ENCODE measurements at regions not wholly inside any gene's neighbourhood (a gene's known extent, or its start where the extent isn't known, plus 50 kb on each side); places are given as distances from the start of the nearest gene placed in this dataset.

DNA sequence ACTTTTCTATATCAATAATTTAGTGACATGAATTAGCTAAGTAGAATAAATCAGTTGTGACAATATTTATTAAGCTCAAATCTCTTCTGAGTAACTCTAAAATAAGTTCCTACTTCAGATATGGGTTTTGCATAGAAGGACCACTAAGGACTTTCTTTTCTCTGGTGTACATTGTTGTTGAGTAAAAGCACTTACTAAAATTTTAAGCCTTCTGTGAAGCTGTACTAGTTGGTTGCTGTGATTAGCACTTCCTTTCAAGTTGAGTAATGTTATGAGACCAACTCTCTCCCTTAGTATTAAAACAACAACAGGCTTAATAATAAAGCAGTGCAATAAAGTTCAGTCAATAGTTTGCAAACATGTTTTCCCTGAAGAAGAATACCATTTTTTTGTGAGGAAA, 667.4 kb upstream of the NDST4 start:
- no peaks in the 10 kb centered on the region for H3K9me3 ChIP-seq (ENCODE audit: control insufficient read depth in 4 of 4, insufficient read depth in 3 of 4, low read length in 3 of 4)
- no peaks in the 10 kb centered on the region for H3K36me3 ChIP-seq (ENCODE audit: control insufficient read depth in 4 of 4, insufficient read depth in 4 of 4, low read length in 4 of 4)
- H3K9ac ChIP-seq (ENCODE audit: insufficient read depth in 1 of 2, low read length in 2 of 2): no peak overlapping the region
- H3K4me3 ChIP-seq: no peak overlapping the region
- DNase-seq (no peak), ATAC-seq (ENCODE audit: insufficient read depth, low FRiP score) (no peak)
- no peak overlapping the region for H3K27ac ChIP-seq (ENCODE audit: low read depth in 1 of 2, low read length in 1 of 2)
- no peaks in the 10 kb centered on the region for H3K27me3 ChIP-seq (ENCODE audit: control insufficient read depth in 3 of 3, insufficient read depth in 3 of 3, low read length in 2 of 3)
- no peak for TF ChIP-seq CTCF (IDR thresholded peaks at IDR 0.05; ENCODE audit: control extremely low read depth, extremely low read depth)
- no peaks in the 10 kb centered on the region for H3K4me1 ChIP-seq (ENCODE audit: control insufficient read depth in 5 of 5, insufficient read depth in 5 of 5, low read length in 5 of 5)

DNA sequence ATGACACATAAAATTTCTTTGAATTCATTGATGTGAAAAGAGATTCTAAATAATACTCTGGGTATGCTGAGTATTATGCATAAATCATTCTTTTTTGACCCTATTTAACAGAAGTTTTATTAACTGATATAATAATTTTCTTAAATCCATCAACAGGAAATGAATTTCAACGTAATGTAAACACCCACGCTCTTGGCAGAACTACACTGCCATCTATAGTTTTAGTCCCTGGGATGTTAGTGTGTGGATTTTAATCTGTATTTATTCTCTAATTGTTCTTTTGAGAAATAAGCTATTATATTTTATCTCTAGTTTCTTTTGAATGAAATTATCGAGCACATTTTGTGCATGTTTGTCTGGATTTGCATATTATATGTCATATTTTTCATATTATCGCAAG, 666.8 kb upstream of the NDST4 start:
- Histone ChIP-seq H3K4me1 (ENCODE audit: control insufficient read depth in 5 of 5, insufficient read depth in 5 of 5, low read length in 5 of 5) (no peaks in the 10 kb centered on the region), H3K4me3 (no peak overlapping the region), H3K36me3 (ENCODE audit: control insufficient read depth in 4 of 4, insufficient read depth in 4 of 4, low read length in 4 of 4) (no peaks in the 10 kb centered on the region), H3K27ac (ENCODE audit: low read depth in 1 of 2, low read length in 1 of 2) (no peak overlapping the region), H3K9ac (ENCODE audit: insufficient read depth in 1 of 2, low read length in 2 of 2) (no peak overlapping the region), H3K27me3 (ENCODE audit: control insufficient read depth in 3 of 3, insufficient read depth in 3 of 3, low read length in 2 of 3) (no peaks in the 10 kb centered on the region), H3K9me3 (ENCODE audit: control insufficient read depth in 4 of 4, insufficient read depth in 3 of 4, low read length in 3 of 4) (no peaks in the 10 kb centered on the region)
- no peak for ATAC-seq (ENCODE audit: insufficient read depth, low FRiP score)
- DNase-seq: peak in 1 of 3 donors; percentile 25
- 55% methylated on average over 4 of the region's 4 CpGs for WGBS, 2 donors
- no peak for TF ChIP-seq CTCF (IDR thresholded peaks at IDR 0.05; ENCODE audit: control extremely low read depth, extremely low read depth)

DNA sequence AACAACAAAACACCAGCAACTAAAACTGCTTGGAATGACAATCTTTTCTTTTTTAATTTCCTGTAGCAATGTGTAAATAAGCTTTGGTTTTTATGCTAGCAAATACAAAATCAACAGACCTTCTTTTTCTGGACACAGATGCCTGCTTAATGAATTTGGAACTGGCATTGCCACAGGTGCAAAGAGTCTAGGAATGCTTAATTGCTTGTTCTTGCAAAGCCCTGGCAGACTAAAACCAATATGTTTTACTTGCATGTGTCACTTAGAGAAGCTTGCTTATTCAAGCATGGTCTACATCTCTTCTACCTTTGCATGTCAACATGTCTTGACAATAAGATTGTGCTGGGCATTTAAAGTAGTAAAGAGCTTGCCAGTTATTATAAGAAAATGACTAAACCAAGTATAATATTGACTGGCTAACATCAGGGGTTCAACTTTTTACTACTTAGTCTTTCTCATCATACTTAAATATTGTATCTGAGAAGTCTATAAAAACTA, 656.7 kb upstream of the NDST4 start:
- H3K9me3 ChIP-seq (ENCODE audit: control insufficient read depth in 4 of 4, insufficient read depth in 3 of 4, low read length in 3 of 4): no peaks in the 10 kb centered on the region
- H3K36me3 ChIP-seq (ENCODE audit: control insufficient read depth in 4 of 4, insufficient read depth in 4 of 4, low read length in 4 of 4): no peaks in the 10 kb centered on the region
- no peak overlapping the region for H3K9ac ChIP-seq (ENCODE audit: insufficient read depth in 1 of 2, low read length in 2 of 2)
- H3K4me3 ChIP-seq: no peak overlapping the region
- ATAC-seq (ENCODE audit: insufficient read depth, low FRiP score) (no peak), DNase-seq (no peak)
- TF ChIP-seq CTCF (IDR thresholded peaks at IDR 0.05; ENCODE audit: control extremely low read depth, extremely low read depth): no peak
- H3K27me3 ChIP-seq (ENCODE audit: control insufficient read depth in 3 of 3, insufficient read depth in 3 of 3, low read length in 2 of 3): no peaks in the 10 kb centered on the region
- no peak overlapping the region for H3K27ac ChIP-seq (ENCODE audit: low read depth in 1 of 2, low read length in 1 of 2)
- no peaks in the 10 kb centered on the region for H3K4me1 ChIP-seq (ENCODE audit: control insufficient read depth in 5 of 5, insufficient read depth in 5 of 5, low read length in 5 of 5)

DNA sequence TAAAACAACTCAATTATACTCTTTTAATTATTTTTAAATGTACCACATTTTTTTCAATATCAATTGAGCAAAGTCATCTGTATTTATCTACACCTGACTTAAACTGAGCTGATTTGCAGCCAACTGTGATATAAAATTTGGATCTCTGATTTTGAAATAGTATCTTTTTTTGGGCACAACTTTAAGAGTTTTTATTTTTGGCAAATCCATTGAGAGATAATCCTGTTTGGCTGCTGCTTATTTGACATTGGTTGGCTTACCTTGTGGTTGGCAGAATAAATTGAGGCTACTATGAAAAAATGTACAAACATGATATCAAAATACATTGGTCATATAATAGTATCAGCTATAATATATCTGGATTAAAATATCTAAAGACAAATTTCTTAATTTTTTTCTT, 656.0 kb upstream of the NDST4 start:
- DNase-seq: no peak
- no peak overlapping the region for H3K4me3 ChIP-seq
- TF ChIP-seq CTCF (IDR thresholded peaks at IDR 0.05; ENCODE audit: control extremely low read depth, extremely low read depth): no peak
- H3K9ac ChIP-seq (ENCODE audit: insufficient read depth in 1 of 2, low read length in 2 of 2): no peak overlapping the region
- no peaks in the 10 kb centered on the region for H3K27me3 ChIP-seq (ENCODE audit: control insufficient read depth in 3 of 3, insufficient read depth in 3 of 3, low read length in 2 of 3)
- ATAC-seq (ENCODE audit: insufficient read depth, low FRiP score): no peak
- no peaks in the 10 kb centered on the region for H3K4me1 ChIP-seq (ENCODE audit: control insufficient read depth in 5 of 5, insufficient read depth in 5 of 5, low read length in 5 of 5)
- no peaks in the 10 kb centered on the region for H3K9me3 ChIP-seq (ENCODE audit: control insufficient read depth in 4 of 4, insufficient read depth in 3 of 4, low read length in 3 of 4)
- no peak overlapping the region for H3K27ac ChIP-seq (ENCODE audit: low read depth in 1 of 2, low read length in 1 of 2)
- H3K36me3 ChIP-seq (ENCODE audit: control insufficient read depth in 4 of 4, insufficient read depth in 4 of 4, low read length in 4 of 4): no peaks in the 10 kb centered on the region

Measured in lung (tissue), 11 donors.